ENCODE measurements at regions not wholly inside any gene's neighbourhood (a gene's known extent, or its start where the extent isn't known, plus 50 kb on each side); places are given as distances from the start of the nearest gene placed in this dataset.

DNA sequence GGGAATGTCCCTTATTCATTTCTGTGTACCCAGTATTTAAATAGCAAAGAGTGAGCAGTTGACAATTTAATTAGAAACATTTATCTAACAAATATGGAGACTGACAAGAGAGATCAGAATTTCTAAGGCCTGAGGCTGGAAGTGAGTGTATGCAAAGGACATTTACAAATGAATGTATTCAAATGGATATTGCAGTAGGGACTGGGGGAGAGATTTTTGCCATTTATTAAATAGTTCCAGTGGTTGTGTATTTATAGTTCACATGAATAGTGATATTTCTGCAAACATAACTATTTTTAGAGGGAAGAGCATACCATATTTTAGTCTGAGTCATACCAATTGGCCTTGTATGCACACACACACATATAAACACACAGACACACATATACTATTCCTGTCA is 592.4 kb downstream of the GLUD2 start:
- Histone ChIP-seq H3K36me3 (replicated peaks in 1 of 2; ENCODE audit: control insufficient read depth in 1 of 2, insufficient read depth in 2 of 2, low read length in 2 of 2) (no peaks in the 10 kb centered on the region), H2AFZ (ENCODE audit: insufficient read depth, low read depth, low read length, poor library complexity, severe bottlenecking) (no peak overlapping the region), H3K27me3 (ENCODE audit: control insufficient read depth in 2 of 2, insufficient read depth in 2 of 2, low read length in 2 of 2) (no peaks in the 10 kb centered on the region), H3K27ac (ENCODE audit: low read depth in 1 of 2, low read length in 2 of 2) (no peak overlapping the region), H3K4me2 (replicated peaks; ENCODE audit: extremely low read depth, low read length, poor library complexity, severe bottlenecking) (no peak overlapping the region), H3K4me1 (ENCODE audit: control insufficient read depth in 1 of 2, insufficient read depth in 2 of 2, low read length in 2 of 2) (no peaks in the 10 kb centered on the region), H3K9me3 (replicated peaks in 1 of 2; ENCODE audit: control insufficient read depth in 1 of 2, insufficient read depth in 1 of 2, low read length in 2 of 2) (no peaks in the 10 kb centered on the region), H3K4me3 (replicated peaks in 1 of 3; ENCODE audit: low read depth in 2 of 3, low read length in 3 of 3) (no peak overlapping the region), H4K20me1 (ENCODE audit: insufficient read depth, low read length) (no peaks in the 10 kb centered on the region), H3K79me2 (ENCODE audit: insufficient read depth, low read length) (no peaks in the 10 kb centered on the region), H3K9ac (ENCODE audit: insufficient read depth, low read length, poor library complexity, severe bottlenecking) (no peak overlapping the region)
- Mint-ChIP-seq H3K36me3 (no peaks in the 10 kb centered on the region), H3K9me3 (peaks cover 0 to 4% (median 0%) of the 10 kb centered on the region in 7 donors), H3K4me3 (no peak overlapping the region), H3K27ac (no peak overlapping the region), H3K4me1 (peaks cover 12% of the 10 kb centered on the region), H3K27me3 (ENCODE audit: low read depth in 3 of 3) (no peaks in the 10 kb centered on the region)
- intact Hi-C loops (cut with micrococcal nuclease): no loop called here
- no peak for DNase-seq
- TF ChIP-seq, protein P1, sequence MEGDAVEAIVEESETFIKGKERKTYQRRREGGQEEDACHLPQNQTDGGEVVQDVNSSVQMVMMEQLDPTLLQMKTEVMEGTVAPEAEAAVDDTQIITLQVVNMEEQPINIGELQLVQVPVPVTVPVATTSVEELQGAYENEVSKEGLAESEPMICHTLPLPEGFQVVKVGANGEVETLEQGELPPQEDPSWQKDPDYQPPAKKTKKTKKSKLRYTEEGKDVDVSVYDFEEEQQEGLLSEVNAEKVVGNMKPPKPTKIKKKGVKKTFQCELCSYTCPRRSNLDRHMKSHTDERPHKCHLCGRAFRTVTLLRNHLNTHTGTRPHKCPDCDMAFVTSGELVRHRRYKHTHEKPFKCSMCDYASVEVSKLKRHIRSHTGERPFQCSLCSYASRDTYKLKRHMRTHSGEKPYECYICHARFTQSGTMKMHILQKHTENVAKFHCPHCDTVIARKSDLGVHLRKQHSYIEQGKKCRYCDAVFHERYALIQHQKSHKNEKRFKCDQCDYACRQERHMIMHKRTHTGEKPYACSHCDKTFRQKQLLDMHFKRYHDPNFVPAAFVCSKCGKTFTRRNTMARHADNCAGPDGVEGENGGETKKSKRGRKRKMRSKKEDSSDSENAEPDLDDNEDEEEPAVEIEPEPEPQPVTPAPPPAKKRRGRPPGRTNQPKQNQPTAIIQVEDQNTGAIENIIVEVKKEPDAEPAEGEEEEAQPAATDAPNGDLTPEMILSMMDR (IDR thresholded peaks at IDR 0.05): no peak

DNA sequence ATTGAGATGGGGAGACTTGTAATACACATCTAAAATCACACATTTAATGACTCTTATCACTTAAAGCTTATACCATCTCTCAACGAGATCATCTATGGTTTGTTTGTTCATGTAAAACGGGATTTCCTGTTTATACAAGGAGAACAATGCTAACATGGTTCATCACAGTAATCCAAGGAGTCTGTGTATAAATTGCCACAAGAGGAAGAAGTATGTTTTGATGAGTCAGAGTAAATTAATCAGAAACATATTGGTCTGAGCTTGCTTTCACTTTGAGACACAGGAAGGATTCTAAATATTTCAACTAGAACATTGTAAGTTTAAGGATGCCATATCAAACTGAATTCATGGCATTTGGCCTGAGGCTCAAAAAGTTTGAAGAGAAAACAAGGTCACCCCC is 594.1 kb downstream of the GLUD2 start:
- Mint-ChIP-seq H3K4me3 (no peak overlapping the region), H3K27me3 (ENCODE audit: low read depth in 3 of 3) (no peaks in the 10 kb centered on the region), H3K9me3 (no peaks in the 10 kb centered on the region), H3K36me3 (no peaks in the 10 kb centered on the region), H3K4me1 (peaks cover 12% of the 10 kb centered on the region), H3K27ac (no peak overlapping the region)
- H3K9ac ChIP-seq (ENCODE audit: insufficient read depth, low read length, poor library complexity, severe bottlenecking): no peak overlapping the region
- H2AFZ ChIP-seq (ENCODE audit: insufficient read depth, low read depth, low read length, poor library complexity, severe bottlenecking): no peak overlapping the region
- DNase-seq: no peak
- H3K36me3 ChIP-seq (replicated peaks in 1 of 2; ENCODE audit: control insufficient read depth in 1 of 2, insufficient read depth in 2 of 2, low read length in 2 of 2): no peaks in the 10 kb centered on the region
- intact Hi-C loops (cut with micrococcal nuclease): no loop called here
- no peaks in the 10 kb centered on the region for H3K79me2 ChIP-seq (ENCODE audit: insufficient read depth, low read length)
- H4K20me1 ChIP-seq (ENCODE audit: insufficient read depth, low read length): no peaks in the 10 kb centered on the region
- H3K27ac ChIP-seq (ENCODE audit: low read depth in 1 of 2, low read length in 2 of 2): no peak overlapping the region
- no peak overlapping the region for H3K4me2 ChIP-seq (replicated peaks; ENCODE audit: extremely low read depth, low read length, poor library complexity, severe bottlenecking)
- TF ChIP-seq, protein P1 (IDR thresholded peaks at IDR 0.05): no peak
- no peaks in the 10 kb centered on the region for H3K9me3 ChIP-seq (replicated peaks in 1 of 2; ENCODE audit: control insufficient read depth in 1 of 2, insufficient read depth in 1 of 2, low read length in 2 of 2)
- no CpG with 5 or more reads among the region's 2 CpGs for WGBS (ENCODE audit: insufficient coverage)
- no peaks in the 10 kb centered on the region for H3K4me1 ChIP-seq (ENCODE audit: control insufficient read depth in 1 of 2, insufficient read depth in 2 of 2, low read length in 2 of 2)
- H3K4me3 ChIP-seq (replicated peaks in 1 of 3; ENCODE audit: low read depth in 2 of 3, low read length in 3 of 3): no peak overlapping the region
- no peaks in the 10 kb centered on the region for H3K27me3 ChIP-seq (ENCODE audit: control insufficient read depth in 2 of 2, insufficient read depth in 2 of 2, low read length in 2 of 2)

Data from CD14-positive monocyte (primary cell).